Fibroblast of skin of left biceps (primary cell): ENCODE measurements at regions not wholly inside any gene's neighbourhood (a gene's known extent, or its start where the extent isn't known, plus 50 kb on each side); places are given as distances from the start of the nearest gene placed in this dataset.
A peak's percentile ranks its signal among the peaks of the same experiment; 100 is the strongest.

Source experiments
- DNase-seq, 2 experiments: peaks; one replicate each; pipeline ENCODE4 v3.0.0-alpha.2; 2013; ENCODE audit warnings: low read depth in 2 of 2

DNA sequence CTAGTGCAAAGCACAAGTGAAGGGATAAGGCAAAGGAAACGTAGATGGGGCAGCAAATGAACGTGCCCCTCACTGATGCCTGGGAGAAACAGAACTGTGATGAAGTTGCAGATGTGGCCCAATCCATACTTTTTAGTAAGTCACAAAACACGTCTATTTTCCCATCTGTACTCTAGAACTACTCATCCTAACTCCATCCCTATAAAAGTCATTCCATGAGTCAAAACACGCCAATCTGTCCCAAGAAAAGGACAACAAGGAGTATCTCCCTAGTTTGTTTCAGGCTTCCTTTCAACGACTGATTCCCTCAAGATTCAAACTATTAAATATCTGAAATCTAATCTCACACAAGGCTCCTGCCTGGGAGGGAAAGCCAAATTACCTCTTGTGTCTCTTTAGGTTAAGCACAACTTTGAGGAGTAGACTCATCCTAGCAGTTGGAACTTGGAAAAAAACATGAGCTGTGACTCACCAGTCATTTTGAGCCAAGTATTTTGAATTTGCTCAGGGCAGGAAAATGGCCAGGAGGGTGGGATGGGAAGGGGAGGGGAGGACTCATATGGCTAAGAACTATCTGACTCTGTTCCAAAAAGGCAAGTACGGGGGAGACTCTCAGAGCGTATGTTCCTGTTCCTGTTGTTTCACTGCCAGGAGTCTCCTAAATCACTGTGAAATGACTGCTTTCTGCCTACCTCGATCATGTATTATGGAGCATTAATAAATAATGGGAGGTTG lies 214.5 kb upstream of the CAMK1G start:
- peak; percentile 97 for DNase-seq

- DNase-seq, result no peak
These were observed 213.1 kb upstream of the CAMK1G start for GRCh38 chr1:209370241-209370995.

DNA sequence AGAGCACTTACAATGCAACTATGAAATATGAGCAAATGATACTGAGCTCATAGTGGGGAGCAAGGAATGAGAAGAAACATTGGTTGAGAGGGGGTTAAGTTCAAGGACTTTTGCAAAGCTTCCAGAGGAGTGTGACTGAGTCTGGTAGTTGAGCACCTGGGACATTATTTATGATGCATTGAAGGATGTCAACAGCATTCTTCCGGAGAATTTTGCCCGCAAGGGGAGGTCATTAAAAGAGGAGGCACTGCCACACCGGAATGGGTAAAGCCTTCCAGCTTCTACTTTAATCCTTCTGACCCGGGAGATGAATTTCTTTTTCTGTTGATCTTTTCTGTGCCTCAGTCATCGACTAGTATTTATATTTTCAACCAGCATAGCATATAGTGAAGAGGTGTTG lies 208.4 kb upstream of the CAMK1G start:
- no peak for DNase-seq

- peak; percentile 62 to 64 for DNase-seq
These were observed 207.7 kb upstream of the CAMK1G start for GRCh38 chr1:209375671-209376365.

DNA sequence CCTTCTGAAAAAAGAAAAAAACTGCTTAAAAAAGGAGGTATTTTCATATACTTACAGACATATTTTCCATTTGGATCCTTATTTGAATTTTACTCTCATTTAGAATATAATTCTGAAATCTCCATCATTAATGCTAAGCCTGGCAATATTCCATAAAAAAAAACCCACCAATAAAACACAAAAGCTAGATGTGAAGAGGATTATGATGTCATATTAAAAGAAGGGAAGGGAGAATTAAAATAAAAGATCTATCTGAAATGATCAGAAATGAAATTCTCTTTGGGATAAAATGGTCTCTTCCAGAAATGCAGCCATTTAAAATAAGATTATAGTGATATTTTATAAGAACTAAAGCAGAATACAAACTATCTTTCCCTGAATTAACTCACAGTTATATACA lies 206.7 kb upstream of the CAMK1G start:
- DNase-seq, result no peak

DNA sequence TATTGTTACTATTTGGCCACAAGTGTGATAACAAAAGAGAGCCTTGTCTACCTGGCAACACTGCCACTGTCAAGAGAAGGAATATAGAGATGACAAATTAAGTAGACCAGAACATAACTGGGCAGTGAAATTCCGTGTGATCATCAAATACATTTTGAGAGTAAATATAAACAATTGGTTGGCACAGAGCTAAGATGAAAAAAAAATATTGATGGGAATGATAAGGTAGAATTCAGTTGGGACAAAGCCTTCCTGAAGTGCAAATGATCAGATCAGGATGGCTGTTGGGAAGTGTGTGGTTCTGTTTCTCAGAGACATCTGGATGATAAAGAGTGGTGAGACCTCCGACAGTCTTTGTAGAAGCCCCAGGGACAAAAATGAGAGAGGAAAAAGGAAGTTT lies 205.5 kb upstream of the CAMK1G start:
- no peak for DNase-seq

DNA sequence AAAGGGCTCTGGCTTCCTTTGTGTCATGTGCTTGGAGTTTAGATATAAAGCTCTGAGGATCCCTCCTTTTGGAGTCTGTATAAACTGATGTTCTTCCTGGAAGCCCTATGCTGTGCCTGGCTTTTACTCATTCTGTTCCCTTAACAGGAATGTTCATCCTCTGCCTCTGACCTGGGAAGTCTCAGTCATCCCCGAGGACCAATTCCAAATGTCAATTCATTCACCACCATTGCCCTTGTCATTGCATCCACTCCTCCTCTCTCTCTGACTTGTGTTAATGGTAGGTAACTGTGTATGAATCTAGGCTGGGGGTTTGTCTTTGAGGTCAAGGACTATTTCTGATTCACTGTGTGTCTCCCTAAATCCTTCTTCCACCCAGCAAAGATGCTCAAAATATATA lies 204.2 kb upstream of the CAMK1G start:
- no peak for DNase-seq

- no peak for DNase-seq
These were observed 203.1 kb upstream of the CAMK1G start for GRCh38 chr1:209380420-209380819.

- DNase-seq, result no peak
These were observed 201.0 kb upstream of the CAMK1G start for GRCh38 chr1:209382231-209383100.

DNA sequence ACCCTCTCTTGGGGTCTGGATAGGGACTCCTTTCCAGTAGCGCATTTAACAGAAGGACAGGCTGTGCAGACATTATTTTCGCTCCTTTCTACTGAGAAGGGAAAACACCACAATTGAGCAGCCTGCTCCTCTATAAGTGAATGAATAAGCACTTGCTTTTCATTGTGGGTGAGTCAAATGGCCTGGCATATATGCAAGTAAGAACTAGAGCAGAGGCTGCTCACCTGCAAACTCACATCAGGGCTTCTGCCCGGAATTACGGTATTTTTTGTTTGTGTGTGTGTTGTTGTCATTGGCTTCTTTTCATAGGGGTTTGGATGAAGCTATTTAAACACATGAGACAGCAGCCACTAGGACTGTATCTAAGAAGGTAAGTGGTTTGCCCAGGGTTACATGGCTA lies 200.1 kb upstream of the CAMK1G start:
- no peak for DNase-seq

DNA sequence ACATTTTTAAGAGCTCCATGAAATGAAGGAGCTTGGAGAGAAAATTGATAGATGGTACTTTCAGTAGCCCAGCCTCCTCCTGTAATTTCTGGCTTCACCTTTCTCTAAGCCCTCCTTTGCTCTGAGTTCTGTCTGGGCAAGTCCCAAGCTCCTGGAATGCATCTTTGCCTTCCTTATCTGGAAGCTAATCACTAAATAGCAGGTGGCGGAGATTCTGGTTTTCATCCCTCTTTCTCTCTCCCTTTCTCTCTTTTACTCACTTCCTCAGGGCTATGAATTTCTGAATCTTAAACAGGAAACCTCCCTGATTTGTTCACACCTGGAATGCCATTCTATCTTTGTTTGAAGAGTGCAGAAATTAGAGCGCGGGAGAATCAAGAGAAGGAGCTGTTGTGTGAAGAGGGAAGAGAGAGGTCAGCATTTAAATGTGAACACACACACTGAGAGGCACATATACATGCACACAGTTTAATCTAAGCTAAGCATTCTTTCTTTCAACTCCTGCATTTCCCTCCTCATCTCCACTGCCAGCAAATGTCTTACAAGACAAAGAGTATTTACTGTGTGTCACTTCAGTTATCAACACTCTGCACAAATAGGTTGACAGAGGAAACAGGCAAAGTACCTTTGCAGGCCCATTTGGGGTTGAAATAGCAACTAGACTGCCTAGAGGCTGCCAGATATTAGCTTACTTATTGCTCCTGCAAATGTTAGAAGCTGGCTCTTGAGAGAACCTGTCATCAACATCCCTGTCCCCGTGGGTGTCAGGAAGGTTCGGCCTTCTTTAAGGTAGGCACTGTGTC lies 199.4 kb upstream of the CAMK1G start:
- no peak for DNase-seq

DNA sequence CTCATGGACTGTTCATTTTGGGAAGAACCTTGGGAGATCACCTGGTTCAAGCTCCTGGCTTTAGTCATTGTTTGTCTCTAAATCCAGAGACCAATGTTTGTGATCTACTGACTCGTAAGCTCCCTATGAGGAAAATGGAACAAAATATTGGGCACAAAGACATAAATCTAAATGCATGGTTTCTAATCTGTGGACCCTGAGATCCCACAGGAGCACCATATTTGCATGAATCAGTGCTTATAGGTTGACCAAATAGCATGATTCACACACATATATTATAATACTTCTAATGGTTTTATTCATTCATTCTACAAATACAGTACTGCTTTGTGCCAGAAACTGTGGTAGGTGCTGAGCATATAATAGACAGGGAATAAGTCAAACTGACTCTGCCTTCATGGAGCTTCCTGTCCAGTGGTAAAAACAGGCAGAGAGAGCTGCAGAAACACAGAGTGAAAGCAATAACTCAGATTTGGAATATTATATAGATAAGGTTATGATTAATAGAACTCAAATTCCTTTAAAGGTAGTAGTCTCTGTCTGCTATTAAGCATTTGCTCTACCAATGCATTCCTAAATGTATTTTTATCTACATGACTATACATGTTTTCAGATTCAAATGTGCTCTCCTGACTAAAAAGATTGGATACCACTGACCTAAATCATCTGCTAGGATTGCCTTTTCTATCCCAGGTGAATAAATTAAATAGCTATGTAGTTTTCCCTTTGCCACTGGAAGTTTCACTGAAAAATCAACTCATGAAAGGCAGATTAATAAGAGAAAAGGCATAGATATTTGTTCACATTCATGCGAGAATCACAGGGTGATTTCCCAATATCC lies 198.6 kb upstream of the CAMK1G start:
- no peak for DNase-seq

DNA sequence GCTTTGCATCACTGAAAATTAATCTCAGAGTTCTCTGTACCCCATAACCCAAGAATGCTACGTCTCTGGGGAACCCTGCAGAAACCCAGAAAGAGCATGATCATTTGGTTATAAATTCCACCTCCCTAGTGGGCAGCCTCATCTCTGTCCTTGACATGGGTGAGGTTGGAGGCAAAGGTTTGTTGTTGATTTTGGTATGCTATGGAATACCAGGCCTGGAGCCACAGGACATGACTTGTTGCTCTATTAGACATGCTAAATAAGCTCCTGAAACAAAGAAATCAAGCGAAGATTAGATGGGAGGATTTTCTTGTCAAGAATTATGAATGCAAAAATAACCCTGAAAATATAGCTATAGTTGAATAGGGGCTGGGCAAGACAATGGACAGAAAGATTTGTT lies 197.4 kb upstream of the CAMK1G start:
- DNase-seq, result no peak

GRCh38 chr1:209387271-209387968 lies 196.1 kb upstream of the CAMK1G start:
- DNase-seq, result no peak

DNA sequence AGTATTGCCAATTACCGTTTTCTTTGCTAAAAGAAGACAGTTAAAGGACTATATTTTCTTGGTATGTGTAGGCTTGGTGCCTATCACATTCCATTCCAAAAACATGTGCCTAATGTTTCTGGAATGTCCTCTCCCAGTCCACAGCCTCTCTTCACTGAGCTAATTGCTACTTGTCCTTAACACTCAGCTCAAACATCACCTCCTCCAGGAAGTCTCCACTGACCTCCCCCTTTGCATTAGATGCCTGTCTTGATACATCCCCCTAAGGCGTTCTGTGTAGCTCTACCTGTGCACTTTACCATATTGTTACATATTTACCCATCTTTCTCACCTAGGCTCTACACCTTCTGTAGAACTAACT lies 195.6 kb upstream of the CAMK1G start:
- DNase-seq, result peak; percentile 37 to 44

- DNase-seq, result no peak
These were observed 195.2 kb upstream of the CAMK1G start for GRCh38 chr1:209388358-209388757.

- DNase-seq, result peak; percentile 54 to 58
These were observed 194.3 kb upstream of the CAMK1G start for GRCh38 chr1:209389258-209389657.

GRCh38 chr1:209389975-209390374 lies 193.5 kb upstream of the CAMK1G start:
- DNase-seq, result no peak

DNA sequence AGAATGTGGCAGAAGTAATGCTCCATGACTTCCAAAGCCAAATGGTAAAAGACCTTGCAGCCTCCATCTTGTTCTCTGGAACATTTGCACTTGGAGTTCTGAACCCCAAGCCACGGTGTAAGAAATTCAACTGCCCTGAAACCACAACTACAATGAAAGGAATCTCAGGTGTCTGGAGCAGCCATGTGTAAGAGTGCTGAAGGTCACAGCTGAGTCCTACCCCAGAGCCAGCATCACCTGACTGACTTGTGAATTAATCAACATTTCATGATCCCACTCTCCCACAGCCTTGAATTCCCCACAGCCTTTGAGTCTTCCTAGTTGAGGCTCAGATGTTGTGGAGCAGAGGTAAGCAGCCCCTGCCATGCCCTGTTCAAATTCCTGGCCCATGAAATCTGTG lies 192.8 kb upstream of the CAMK1G start:
- no peak for DNase-seq

GRCh38 chr1:209391792-209392191 lies 191.7 kb upstream of the CAMK1G start:
- no peak for DNase-seq
